ENCODE measurements at regions not wholly inside any gene's neighbourhood (a gene's known extent, or its start where the extent isn't known, plus 50 kb on each side); places are given as distances from the start of the nearest gene placed in this dataset.

DNA sequence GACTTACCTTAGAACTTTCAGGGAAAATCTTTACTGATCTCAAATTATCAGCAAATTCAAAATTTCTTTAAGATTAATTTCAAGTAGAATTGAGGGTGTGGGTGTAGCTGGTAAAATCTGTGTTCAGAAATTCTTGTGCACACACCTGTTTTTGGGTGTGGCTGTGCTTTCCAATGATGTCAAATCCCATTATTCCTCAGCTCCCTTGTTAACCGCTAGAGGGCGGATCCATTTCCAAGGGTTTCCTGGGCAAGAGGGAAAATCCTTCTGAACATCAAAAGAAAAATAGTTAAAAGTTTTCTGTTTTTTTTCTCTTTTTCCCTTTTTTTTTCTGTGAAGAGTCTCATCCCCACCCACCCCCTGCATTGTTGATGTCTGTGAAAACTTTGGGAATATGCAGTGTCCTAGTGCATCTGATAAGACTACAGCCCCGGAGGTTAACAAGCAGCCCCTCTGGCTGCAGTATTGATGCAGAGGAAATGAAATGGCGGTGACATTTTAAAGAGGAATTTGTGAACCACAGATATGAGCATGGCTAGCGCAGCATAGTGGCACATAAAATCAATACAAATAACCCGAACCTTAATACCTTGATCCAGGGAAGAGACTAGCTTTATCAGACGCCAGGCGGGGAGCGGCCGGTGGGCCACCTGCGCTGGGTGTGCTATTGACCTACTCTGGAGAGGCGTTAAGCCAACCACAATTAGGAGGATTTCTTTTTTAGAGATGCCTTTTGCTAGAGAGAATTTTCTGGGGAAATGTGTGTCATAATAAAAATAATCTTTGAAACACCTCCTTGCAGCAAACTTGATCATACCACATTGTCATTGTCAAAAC is 130.9 kb downstream of the FOXA2 start:
- Histone ChIP-seq H3K4me1 (no peaks in the 10 kb centered on the region), H3K36me3 (no peaks in the 10 kb centered on the region), H3K27me3 (peaks cover 0 to 35% of the 10 kb centered on the region in 2 donors), H3K4me3 (no peak overlapping the region), H3K9me3 (no peaks in the 10 kb centered on the region), H3K27ac (no peak overlapping the region)
- TF ChIP-seq, protein P1, sequence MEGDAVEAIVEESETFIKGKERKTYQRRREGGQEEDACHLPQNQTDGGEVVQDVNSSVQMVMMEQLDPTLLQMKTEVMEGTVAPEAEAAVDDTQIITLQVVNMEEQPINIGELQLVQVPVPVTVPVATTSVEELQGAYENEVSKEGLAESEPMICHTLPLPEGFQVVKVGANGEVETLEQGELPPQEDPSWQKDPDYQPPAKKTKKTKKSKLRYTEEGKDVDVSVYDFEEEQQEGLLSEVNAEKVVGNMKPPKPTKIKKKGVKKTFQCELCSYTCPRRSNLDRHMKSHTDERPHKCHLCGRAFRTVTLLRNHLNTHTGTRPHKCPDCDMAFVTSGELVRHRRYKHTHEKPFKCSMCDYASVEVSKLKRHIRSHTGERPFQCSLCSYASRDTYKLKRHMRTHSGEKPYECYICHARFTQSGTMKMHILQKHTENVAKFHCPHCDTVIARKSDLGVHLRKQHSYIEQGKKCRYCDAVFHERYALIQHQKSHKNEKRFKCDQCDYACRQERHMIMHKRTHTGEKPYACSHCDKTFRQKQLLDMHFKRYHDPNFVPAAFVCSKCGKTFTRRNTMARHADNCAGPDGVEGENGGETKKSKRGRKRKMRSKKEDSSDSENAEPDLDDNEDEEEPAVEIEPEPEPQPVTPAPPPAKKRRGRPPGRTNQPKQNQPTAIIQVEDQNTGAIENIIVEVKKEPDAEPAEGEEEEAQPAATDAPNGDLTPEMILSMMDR (IDR thresholded peaks at IDR 0.05) = peak in 1 of 3 donors; percentile 35
- no peak for TF ChIP-seq POLR2AphosphoS5 (IDR thresholded peaks at IDR 0.05)
- TF ChIP-seq POLR2A (IDR thresholded peaks at IDR 0.05) = no peak
- intact Hi-C loops (cut with DNase I; ENCODE audit: low total_unique reads) = no loop called here
- no peak for DNase-seq (ENCODE audit: low spot score in 2 of 2)

DNA sequence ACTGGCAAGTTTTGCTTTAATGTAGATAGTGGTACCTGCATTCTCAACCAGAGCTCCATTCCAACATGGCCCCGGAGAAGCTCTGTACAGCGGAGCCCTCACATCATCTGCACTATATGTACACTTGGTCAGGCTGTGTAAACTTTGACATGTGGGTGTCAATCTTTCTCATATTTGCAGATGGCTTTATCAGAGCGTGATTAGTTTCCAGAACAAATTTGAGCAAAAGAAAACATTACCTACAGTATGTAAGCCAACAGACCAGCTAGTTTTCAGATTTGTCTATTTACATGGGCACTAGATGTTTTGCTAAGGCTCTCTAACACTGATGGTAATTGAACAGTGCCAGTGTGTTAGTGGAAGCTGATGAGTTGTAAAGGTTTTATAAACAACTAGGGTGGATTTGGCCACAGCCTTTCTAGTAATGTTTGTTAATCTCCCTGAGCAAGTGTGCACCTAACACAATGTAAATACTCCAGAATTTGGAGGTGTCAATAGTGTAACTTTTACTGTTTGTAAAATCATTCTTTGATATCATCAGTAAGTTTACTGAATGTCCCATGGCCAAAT is 131.8 kb downstream of the FOXA2 start:
- H3K4me3 ChIP-seq = no peak overlapping the region
- DNase-seq (ENCODE audit: low spot score in 2 of 2) = no peak
- no peaks in the 10 kb centered on the region for H3K9me3 ChIP-seq
- intact Hi-C loops (cut with DNase I; ENCODE audit: low total_unique reads) = no loop called here
- no peaks in the 10 kb centered on the region for H3K36me3 ChIP-seq
- H3K27ac ChIP-seq = no peak overlapping the region
- H3K27me3 ChIP-seq = peaks cover 0 to 34% of the 10 kb centered on the region in 2 donors
- no peaks in the 10 kb centered on the region for H3K4me1 ChIP-seq
- TF ChIP-seq POLR2A (IDR thresholded peaks at IDR 0.05) (no peak), POLR2AphosphoS5 (IDR thresholded peaks at IDR 0.05) (no peak)
- TF ChIP-seq, protein P1 (IDR thresholded peaks at IDR 0.05) = no peak

DNA sequence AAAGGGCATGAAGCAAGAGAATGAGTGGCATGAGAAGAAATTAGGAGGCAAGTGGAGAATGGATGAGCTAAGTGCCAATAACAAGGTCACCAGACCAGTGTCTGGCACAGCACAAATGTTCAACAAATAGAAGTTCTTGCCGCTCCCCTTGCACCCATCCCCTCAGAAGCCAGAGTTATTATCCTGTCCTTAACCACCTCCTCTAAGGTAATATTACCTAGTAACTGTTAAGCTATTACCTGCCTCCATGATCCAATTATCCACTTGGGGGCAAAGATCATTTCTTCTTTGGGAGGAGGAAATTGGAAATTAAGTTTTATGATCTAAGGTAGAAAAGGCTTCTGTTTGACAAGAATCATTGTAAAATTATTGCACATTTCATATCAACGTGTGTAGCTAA is 133.8 kb downstream of the FOXA2 start:
- peaks cover 0 to 16% of the 10 kb centered on the region in 2 donors for H3K27me3 ChIP-seq
- H3K36me3 ChIP-seq = no peaks in the 10 kb centered on the region
- intact Hi-C loops (cut with DNase I; ENCODE audit: low total_unique reads) = no loop called here
- TF ChIP-seq POLR2A (IDR thresholded peaks at IDR 0.05) (no peak), POLR2AphosphoS5 (IDR thresholded peaks at IDR 0.05) (no peak)
- TF ChIP-seq, protein P1 (IDR thresholded peaks at IDR 0.05) = no peak
- no peak overlapping the region for H3K27ac ChIP-seq
- no peak overlapping the region for H3K4me3 ChIP-seq
- no peaks in the 10 kb centered on the region for H3K4me1 ChIP-seq
- no peak for DNase-seq (ENCODE audit: low spot score in 2 of 2)
- no peaks in the 10 kb centered on the region for H3K9me3 ChIP-seq

DNA sequence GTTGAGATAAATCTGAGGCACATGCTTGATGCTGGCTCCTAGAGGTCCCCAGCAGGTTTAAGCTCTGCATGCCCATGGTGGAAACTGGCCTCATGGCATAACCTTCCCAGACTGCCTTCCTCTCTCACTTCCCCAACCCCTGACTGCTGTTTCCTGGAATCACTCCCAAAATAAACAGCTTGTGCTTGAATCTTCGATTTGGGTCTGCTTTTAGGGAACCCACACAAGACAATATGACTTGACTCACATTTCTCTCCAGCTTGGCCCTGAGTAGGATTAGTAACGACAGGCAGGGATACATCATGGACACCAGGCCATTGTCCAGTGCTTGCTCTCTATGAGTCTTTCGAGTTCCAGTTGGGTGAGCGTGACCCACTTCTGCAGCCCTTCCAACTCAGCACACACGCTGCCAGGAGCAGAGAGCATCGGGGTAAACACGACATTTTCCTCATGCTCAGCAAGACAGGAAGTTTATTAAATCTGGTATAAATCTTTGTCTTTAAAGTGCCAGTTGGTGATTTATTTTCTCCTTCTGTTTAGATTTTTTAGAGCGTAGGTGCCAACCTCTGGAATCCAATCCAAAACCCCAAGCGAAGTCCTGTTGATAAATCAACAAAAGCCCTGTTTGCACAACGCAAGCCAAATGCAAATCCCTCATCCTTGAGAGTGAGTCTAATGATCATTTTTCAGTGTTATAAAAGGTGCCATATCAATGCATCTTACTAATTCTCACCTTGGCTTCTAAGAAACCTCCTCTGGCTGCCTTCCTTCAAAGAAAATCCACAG is 135.0 kb downstream of the FOXA2 start:
- Histone ChIP-seq H3K4me3 (no peak overlapping the region), H3K27me3 (peaks cover 0 to 9% of the 10 kb centered on the region in 2 donors), H3K36me3 (no peaks in the 10 kb centered on the region), H3K4me1 (no peaks in the 10 kb centered on the region), H3K27ac (no peak overlapping the region), H3K9me3 (no peaks in the 10 kb centered on the region)
- intact Hi-C loops (cut with DNase I; ENCODE audit: low total_unique reads) = no loop called here
- no peak for DNase-seq (ENCODE audit: low spot score in 2 of 2)
- TF ChIP-seq POLR2AphosphoS5 (IDR thresholded peaks at IDR 0.05) (no peak), POLR2A (IDR thresholded peaks at IDR 0.05) (no peak)
- TF ChIP-seq, protein P1 (IDR thresholded peaks at IDR 0.05) = no peak

DNA sequence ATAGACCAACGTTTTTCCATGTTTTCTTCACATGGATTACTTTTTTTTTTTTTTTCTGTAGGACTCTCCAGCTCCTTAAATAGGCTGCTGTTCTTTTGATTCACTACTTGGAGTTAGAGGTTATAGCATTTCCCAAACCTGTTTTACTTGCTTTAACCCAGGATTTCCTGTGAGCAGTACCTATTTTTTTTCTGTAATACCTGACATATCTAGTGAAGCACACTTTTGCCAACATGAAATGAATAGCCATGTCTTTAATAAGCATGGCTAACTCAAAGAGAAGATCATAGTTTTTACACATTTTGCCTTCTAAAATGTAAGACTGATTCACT is 137.0 kb downstream of the FOXA2 start:
- peak overlapping the region in 1 of 3 donors; percentile 12 for H3K4me3 ChIP-seq
- H3K36me3 ChIP-seq = no peaks in the 10 kb centered on the region
- TF ChIP-seq, protein P1 (IDR thresholded peaks at IDR 0.05) = no peak
- TF ChIP-seq POLR2AphosphoS5 (IDR thresholded peaks at IDR 0.05) = no peak
- no peak for TF ChIP-seq POLR2A (IDR thresholded peaks at IDR 0.05)
- intact Hi-C loops (cut with DNase I; ENCODE audit: low total_unique reads) = no loop called here
- no peaks in the 10 kb centered on the region for H3K4me1 ChIP-seq
- no peak for DNase-seq (ENCODE audit: low spot score in 2 of 2)
- H3K27me3 ChIP-seq = no peaks in the 10 kb centered on the region
- no peaks in the 10 kb centered on the region for H3K9me3 ChIP-seq
- H3K27ac ChIP-seq = no peak overlapping the region

All from breast epithelium (tissue), 4 donors.